H9 (cell line): ENCODE measurements at regions not wholly inside any gene's neighbourhood (a gene's known extent, or its start where the extent isn't known, plus 50 kb on each side); places are given as distances from the start of the nearest gene placed in this dataset.

ENCODE experiments used
- DNase-seq: peaks from one replicate; pipeline ENCODE4 v3.0.0-alpha.2; 2017
- H2AFZ ChIP-seq: one replicate; pipeline ENCODE4 v1.6.1; 2013; ENCODE audit warnings: mild to moderate bottlenecking, low read length, control low read depth, moderate library complexity
- H2AK5ac ChIP-seq: 2 replicates; pipeline ENCODE4 v1.6.1; 2013; ENCODE audit warnings: low read length, control low read depth, mixed read lengths; ENCODE audit not compliant: insufficient read length
- H2BK120ac ChIP-seq: one replicate; pipeline ENCODE4 v1.6.1; 2013; ENCODE audit warnings: low read depth, mild to moderate bottlenecking, low read length, control low read depth, inconsistent platforms; ENCODE audit not compliant: poor library complexity, severe bottlenecking
- H2BK12ac ChIP-seq: 2 replicates; pipeline ENCODE4 v1.6.1; 2013; ENCODE audit warnings: low read length, control low read depth, mixed read lengths, low read depth; ENCODE audit not compliant: insufficient read length
- H2BK15ac ChIP-seq: 2 replicates; pipeline ENCODE4 v1.6.1; 2013; ENCODE audit warnings: low read depth, low read length, control low read depth
- H2BK20ac ChIP-seq: one replicate; pipeline ENCODE4 v1.6.1; 2013; ENCODE audit warnings: low read depth, mild to moderate bottlenecking, low read length, control low read depth, inconsistent platforms; ENCODE audit not compliant: poor library complexity, severe bottlenecking
- H2BK5ac ChIP-seq: 2 replicates; pipeline ENCODE4 v1.6.1; 2013; ENCODE audit warnings: low read length, control low read depth, mixed read lengths; ENCODE audit not compliant: insufficient read length
- H3K14ac ChIP-seq: 2 replicates; pipeline ENCODE4 v1.6.1; 2013; ENCODE audit warnings: low read length, control low read depth; ENCODE audit not compliant: insufficient read depth
- H3K18ac ChIP-seq: 2 replicates; pipeline ENCODE4 v1.6.1; 2013; ENCODE audit warnings: low read depth, mild to moderate bottlenecking, mixed read lengths, low read length, control low read depth; ENCODE audit not compliant: insufficient read length
- H3K23ac ChIP-seq: 2 replicates; pipeline ENCODE4 v1.6.1; 2013; ENCODE audit warnings: low read length, control low read depth, mixed read lengths, low read depth; ENCODE audit not compliant: insufficient read length
- H3K23me2 ChIP-seq: 2 replicates; pipeline ENCODE4 v1.6.1; 2013; ENCODE audit warnings: low read depth, mild to moderate bottlenecking, mixed read lengths, low read length, control low read depth; ENCODE audit not compliant: insufficient read length, poor library complexity, severe bottlenecking
- H3K27ac ChIP-seq: 2 replicates; pipeline ENCODE4 v1.5.1; 2013; ENCODE audit warnings: low read length, control low read depth, mixed read lengths, low read depth; ENCODE audit not compliant: insufficient read length
- H3K27me3 ChIP-seq: 2 replicates; pipeline ENCODE4 v1.6.1; 2013; ENCODE audit warnings: low read length, control low read depth, inconsistent platforms; ENCODE audit not compliant: insufficient read depth
- H3K4ac ChIP-seq: 2 replicates; pipeline ENCODE4 v1.6.1; 2013; ENCODE audit warnings: low read depth, mild to moderate bottlenecking, control low read depth, inconsistent platforms, low read length, moderate library complexity
- H3K4me1 ChIP-seq: 2 replicates; pipeline ENCODE4 v1.6.1; 2013; ENCODE audit warnings: low read length, control low read depth, inconsistent platforms; ENCODE audit not compliant: insufficient read depth
- H3K4me2 ChIP-seq: 2 replicates; pipeline ENCODE4 v1.6.1; 2013; ENCODE audit warnings: low read length, control low read depth, mixed read lengths; ENCODE audit not compliant: insufficient read length, insufficient read depth
- H3K56ac ChIP-seq: 2 replicates; pipeline ENCODE4 v1.6.1; 2013; ENCODE audit warnings: low read depth, mild to moderate bottlenecking, mixed read lengths, low read length, control low read depth; ENCODE audit not compliant: insufficient read length
- H3K79me1 ChIP-seq: 2 replicates; pipeline ENCODE4 v1.6.1; 2013; ENCODE audit warnings: low read depth, mild to moderate bottlenecking, moderate library complexity, low read length, control low read depth, inconsistent platforms; ENCODE audit not compliant: insufficient read depth, poor library complexity, severe bottlenecking
- H3K79me2 ChIP-seq: 2 replicates; pipeline ENCODE4 v1.6.1; 2013; ENCODE audit warnings: low read length, control low read depth, inconsistent platforms; ENCODE audit not compliant: insufficient read depth
- H3K9ac ChIP-seq: 2 replicates; pipeline ENCODE4 v1.6.1; 2013; ENCODE audit warnings: low read length, control low read depth, mixed read lengths; ENCODE audit not compliant: insufficient read length; ENCODE audit errors: extremely low read depth
- H3K9me3 ChIP-seq: one replicate; pipeline ENCODE4 v1.6.1; 2013; ENCODE audit warnings: low read depth, low read length, inconsistent platforms; ENCODE audit not compliant: control insufficient read depth
- H3T11ph ChIP-seq: one replicate; pipeline ENCODE4 v1.6.1; 2013; ENCODE audit warnings: mild to moderate bottlenecking, low read length, control low read depth, inconsistent platforms
- H4K20me1 ChIP-seq: one replicate; pipeline ENCODE4 v1.6.1; 2013; ENCODE audit not compliant: control insufficient read depth, insufficient read length, insufficient read depth
- H4K5ac ChIP-seq: 2 replicates; pipeline ENCODE4 v1.6.1; 2013; ENCODE audit warnings: low read depth, mild to moderate bottlenecking, mixed read lengths, low read length, control low read depth; ENCODE audit not compliant: insufficient read length
- H4K8ac ChIP-seq: replicated peaks from 2 replicates; pipeline ENCODE4 v1.6.1; 2013; ENCODE audit warnings: low read length, control low read depth, mixed read lengths, low read depth; ENCODE audit not compliant: insufficient read length
- H4K91ac ChIP-seq: 2 replicates; pipeline ENCODE4 v1.6.1; 2013; ENCODE audit warnings: low read depth, mild to moderate bottlenecking, moderate library complexity, mixed read lengths, low read length, control low read depth; ENCODE audit not compliant: insufficient read length
- H3K27ac Mint-ChIP-seq, 3 experiments: 2 replicates in 2 of 3; 3 replicates in 1 of 3; pipeline ENCODE4 v1.8.0; 2020 to 2021; ENCODE audit warnings: mixed read lengths in 3 of 3, mild to moderate bottlenecking in 1 of 3, moderate library complexity in 1 of 3
- H3K27me3 Mint-ChIP-seq: 2 replicates; pipeline ENCODE4 v1.8.0; 2021; ENCODE audit warnings: low read depth, mild to moderate bottlenecking, moderate library complexity, mixed read lengths
- H3K36me3 Mint-ChIP-seq, 3 experiments: 2 replicates in 2 of 3; 3 replicates in 1 of 3; pipeline ENCODE4 v1.8.0; 2020 to 2021; ENCODE audit warnings: low read depth in 3 of 3, mixed read lengths in 3 of 3; ENCODE audit not compliant: insufficient read depth in 1 of 3
- H3K4me1 Mint-ChIP-seq, 2 experiments: 2 replicates each; pipeline ENCODE4 v1.8.0; 2020; ENCODE audit warnings: mixed read lengths in 2 of 2
- H3K4me3 Mint-ChIP-seq, 2 experiments: 2 replicates in 1 of 2; 3 replicates in 1 of 2; pipeline ENCODE4 v1.8.0; 2020 to 2021; ENCODE audit warnings: mild to moderate bottlenecking in 2 of 2, mixed read lengths in 2 of 2, moderate library complexity in 1 of 2
- H3K9me3 Mint-ChIP-seq, 2 experiments: 2 replicates in 1 of 2; 3 replicates in 1 of 2; pipeline ENCODE4 v1.8.0; 2020; ENCODE audit warnings: mild to moderate bottlenecking in 2 of 2, mixed read lengths in 2 of 2, moderate library complexity in 1 of 2
- CTCF ChIP-seq: fragments of 200-600 bp; sonication (generic); conservative IDR thresholded peaks from 3 replicates; pipeline ENCODE4 v1.8.0; 2021; ENCODE audit warnings: antibody characterized with exemption, mild to moderate bottlenecking
- WGBS: extraction: QIAGEN DNeasy Blood & Tissue Kit; methylation state at CpG from one replicate; pipeline ENCODE4 v1.1.7; 2013; ENCODE audit warnings: missing lambda C conversion rate, low lambda C conversion rate, mixed read lengths; ENCODE audit not compliant: insufficient read length; ENCODE audit errors: extremely low coverage; 5-methylcytosine and 5-hydroxymethylcytosine counted together

DNA sequence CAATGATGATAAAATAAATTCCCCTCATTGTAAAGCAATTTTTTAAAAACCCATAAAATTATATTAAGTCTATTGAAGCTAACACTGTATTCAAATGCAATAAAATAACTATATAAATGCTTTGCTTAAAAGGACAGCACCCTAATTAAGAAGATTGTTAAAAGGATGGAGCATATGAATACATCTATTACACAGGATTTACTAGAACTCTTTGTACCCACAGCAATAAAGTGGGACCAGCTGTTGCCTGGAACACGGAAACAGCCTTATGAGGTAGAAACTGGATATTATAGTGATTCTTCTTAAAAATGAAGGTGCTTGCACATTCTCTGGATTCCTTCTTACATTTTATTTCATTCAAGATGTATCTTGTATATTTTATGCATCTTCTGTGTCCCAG is 298.7 kb upstream of the KLF3 start:
- no peak overlapping the region for H3T11ph ChIP-seq
- H3K9ac ChIP-seq, result no peak overlapping the region
- H3K23me2 ChIP-seq, result no peaks in the 10 kb centered on the region
- no peak overlapping the region for H3K27ac ChIP-seq
- H2BK15ac ChIP-seq, result no peak overlapping the region
- Mint-ChIP-seq H3K4me1 (peaks cover 0 to 4% of the 10 kb centered on the region in 2 experiments; a peak in 1 of 4 replicates), H3K27me3 (no peaks in the 10 kb centered on the region; the same call in 1 of the 2 replicates), H3K36me3 (no peaks in the 10 kb centered on the region), H3K9me3 (peaks cover 0 to 4% of the 10 kb centered on the region in 2 experiments; a peak in 2 of 5 replicates), H3K27ac (no peak overlapping the region), H3K4me3 (no peak overlapping the region)
- no peak overlapping the region for H2BK20ac ChIP-seq
- TF ChIP-seq CTCF, result no peak
- no peak overlapping the region for H2AK5ac ChIP-seq
- H3K18ac ChIP-seq, result no peak overlapping the region
- no peaks in the 10 kb centered on the region for H3K9me3 ChIP-seq
- H4K5ac ChIP-seq, result no peak overlapping the region
- H3K79me2 ChIP-seq, result no peaks in the 10 kb centered on the region
- H3K4me1 ChIP-seq, result no peaks in the 10 kb centered on the region
- H3K4ac ChIP-seq, result no peak overlapping the region
- H2BK5ac ChIP-seq, result no peak overlapping the region
- no peak overlapping the region for H2AFZ ChIP-seq
- H2BK120ac ChIP-seq, result no peak overlapping the region
- H3K14ac ChIP-seq, result no peak overlapping the region
- no peak for DNase-seq
- H3K79me1 ChIP-seq, result no peaks in the 10 kb centered on the region
- no peak overlapping the region for H3K23ac ChIP-seq
- H2BK12ac ChIP-seq, result no peak overlapping the region
- H3K4me2 ChIP-seq, result no peak overlapping the region
- H3K56ac ChIP-seq, result no peak overlapping the region
- H4K8ac ChIP-seq, result no peak overlapping the region
- H4K20me1 ChIP-seq, result no peaks in the 10 kb centered on the region
- H3K27me3 ChIP-seq, result no peaks in the 10 kb centered on the region
- no CpG with 5 or more reads among the region's 1 CpG for WGBS
- H4K91ac ChIP-seq, result no peak overlapping the region
